GM12878 (cell line): ENCODE measurements at regions not wholly inside any gene's neighbourhood (a gene's known extent, or its start where the extent isn't known, plus 50 kb on each side); places are given as distances from the start of the nearest gene placed in this dataset.

Experiments used
- ATAC-seq: fragments of 200-7000 bp; cut with Tn5 transposase; 3 replicates; pipeline ENCODE4 v1.9.1; 2020; ENCODE audit warnings: mild to moderate bottlenecking, moderate library complexity
- BruUV-seq: library from RNA; stranded (reverse); fragments of 400-500 nt; replicated peaks from 2 replicates; lab custom pipeline; 2021; lab: Mats Ljungman, UMichigan
- CTCF ChIA-PET: fragments of 300-600 bp; sonication (Branson Sonifier 250); formaldehyde crosslinking; extraction: SDS; loops from one replicate; lab custom pipeline; 2021; ENCODE audit warnings: inconsistent platforms; lab: Yijun Ruan, JAX
- POLR2A ChIA-PET: fragments of 350-600 bp; formaldehyde crosslinking; extraction: SDS; loops from one replicate; lab custom pipeline; 2021; ENCODE audit warnings: inconsistent platforms; lab: Charles Lee
- RAD21 ChIA-PET: fragments of 300-600 bp; sonication (Branson Sonifier 250); formaldehyde crosslinking; loops from one replicate; lab custom pipeline; 2023; ENCODE audit warnings: antibody characterized with exemption; ENCODE audit not compliant: unreplicated experiment; lab: Charles Lee
- SMC1A ChIA-PET: fragments of 300-600 bp; sonication (Branson Sonifier 250); formaldehyde crosslinking; loops from one replicate; lab custom pipeline; 2023; ENCODE audit not compliant: unreplicated experiment, uncharacterized antibody; lab: Charles Lee
- DNase-seq: peaks from one replicate; pipeline ENCODE4 v3.0.0-alpha.2; 2011; ENCODE audit warnings: low read depth, low spot score
- FAIRE-seq: peaks from 3 replicates; lab custom pipeline; 2011; peaks lifted over from hg19 to GRCh38; lab: Jason Lieb, UNC
- H2AFZ ChIP-seq: 2 replicates; pipeline ENCODE4 v1.6.0; 2011; ENCODE audit warnings: low read depth, low read length, control low read depth; ENCODE audit not compliant: control insufficient read depth
- H3K27ac ChIP-seq: 2 replicates; pipeline ENCODE4 v1.5.1; 2011; ENCODE audit warnings: control low read depth; ENCODE audit not compliant: control insufficient read depth, insufficient read depth
- H3K27me3 ChIP-seq, 2 experiments: replicated peaks in 1 of 2; 2 replicates each; pipeline versions ENCODE4 v1.6.0 to v1.6.1; 2011; ENCODE audit warnings: low read length in 1 of 2; ENCODE audit not compliant: control insufficient read depth in 2 of 2, insufficient read depth in 2 of 2
- H3K36me3 ChIP-seq, 2 experiments: 2 replicates each; pipeline ENCODE4 v1.5.1; 2011; ENCODE audit warnings: low read length in 1 of 2; ENCODE audit not compliant: control insufficient read depth in 2 of 2, insufficient read depth in 2 of 2
- H3K4me1 ChIP-seq: 2 replicates; pipeline ENCODE4 v1.6.1; 2011; ENCODE audit warnings: mild to moderate bottlenecking, low read length, moderate library complexity, mixed read lengths; ENCODE audit not compliant: control insufficient read depth, insufficient read depth
- H3K4me2 ChIP-seq: 2 replicates; pipeline ENCODE4 v1.6.0; 2011; ENCODE audit warnings: control low read depth; ENCODE audit not compliant: control insufficient read depth, insufficient read depth
- H3K4me3 ChIP-seq: fragments of 200-600 bp; sonication (generic); 2 replicates; pipeline ENCODE4 v1.5.1; 2016
- H3K79me2 ChIP-seq: 2 replicates; pipeline ENCODE4 v1.6.0; 2011; ENCODE audit warnings: low read length; ENCODE audit not compliant: control insufficient read depth, insufficient read depth
- H3K9ac ChIP-seq: 2 replicates; pipeline ENCODE4 v1.8.0; 2011; ENCODE audit warnings: low read length, control low read depth, mixed read lengths; ENCODE audit not compliant: control insufficient read depth, insufficient read depth
- H3K9me3 ChIP-seq: replicated peaks from 3 replicates; pipeline ENCODE4 v1.5.1; 2011; ENCODE audit warnings: mild to moderate bottlenecking, low read length; ENCODE audit not compliant: control insufficient read depth, insufficient read depth
- H4K20me1 ChIP-seq: 2 replicates; pipeline ENCODE4 v1.6.0; 2011; ENCODE audit not compliant: control insufficient read depth, insufficient read depth
- CBX5 ChIP-seq: sonication (generic); IDR thresholded peaks from 2 replicates; pipeline ENCODE4 v1.6.1; 2016; ENCODE audit warnings: low read depth, moderate library complexity, mild to moderate bottlenecking, inconsistent platforms
- EP300 ChIP-seq, 2 experiments: fragments of 150-350 bp in 1 of 2; IDR thresholded peaks; 2 replicates each; pipeline ENCODE4 v1.6.1; 2011 to 2012; ENCODE audit warnings: low read depth in 2 of 2, low read length in 2 of 2, borderline replicate concordance in 1 of 2, improper control_type of control experiment in 1 of 2, inconsistent platforms in 1 of 2; ENCODE audit not compliant: control insufficient read depth in 1 of 2
- NFIC ChIP-seq: IDR thresholded peaks from 2 replicates; pipeline ENCODE4 v1.6.1; 2012; ENCODE audit warnings: low read depth, mild to moderate bottlenecking, inconsistent platforms, low read length, moderate library complexity
- PBX3 ChIP-seq: IDR thresholded peaks from 2 replicates; pipeline ENCODE4 v1.6.1; 2011; ENCODE audit warnings: mild to moderate bottlenecking, low read depth, low read length, moderate library complexity; ENCODE audit not compliant: insufficient replicate concordance
- POLR2A ChIP-seq: IDR thresholded peaks from 2 replicates; pipeline ENCODE4 v1.6.1; 2011; ENCODE audit warnings: low read depth, mild to moderate bottlenecking, low read length
- POU2F2 ChIP-seq: IDR thresholded peaks from 3 replicates; pipeline ENCODE4 v1.6.1; 2011; ENCODE audit warnings: low read depth, mild to moderate bottlenecking, low read length, borderline replicate concordance
- PRDM15 ChIP-seq: fragments of 450-650 bp; formaldehyde crosslinking; IDR thresholded peaks from 2 replicates; pipeline ENCODE4 v1.4.0; 2020; ENCODE audit warnings: mild to moderate bottlenecking, moderate library complexity
- RELA ChIP-seq: fragments of 450-650 bp; IDR thresholded peaks from 2 replicates; pipeline ENCODE4 v1.8.0; 2014; ENCODE audit warnings: borderline replicate concordance; ENCODE audit not compliant: partially characterized antibody
- RELB ChIP-seq: fragments of 450-650 bp; IDR thresholded peaks from 2 replicates; pipeline ENCODE4 v1.6.1; 2017; ENCODE audit warnings: low read depth, mild to moderate bottlenecking, moderate library complexity
- SMAD1 ChIP-seq: fragments of 450-650 bp; IDR thresholded peaks from 2 replicates; pipeline ENCODE4 v1.6.1; 2018; ENCODE audit warnings: mild to moderate bottlenecking, low read depth; ENCODE audit not compliant: partially characterized antibody
- SMC3 ChIP-seq: IDR thresholded peaks from 2 replicates; pipeline ENCODE4 v1.6.1; 2011; ENCODE audit warnings: low read length, improper control_type of control experiment, borderline replicate concordance
- SRF ChIP-seq, 2 experiments: IDR thresholded peaks; 2 replicates each; pipeline ENCODE4 v1.6.1; 2011; ENCODE audit warnings: low read depth in 2 of 2, low read length in 2 of 2, mild to moderate bottlenecking in 1 of 2, moderate library complexity in 1 of 2
- STAT1 ChIP-seq: fragments of 450-650 bp; conservative IDR thresholded peaks from 2 replicates; pipeline ENCODE4 v1.6.1; 2014; ENCODE audit warnings: antibody characterized with exemption, mild to moderate bottlenecking
- SUZ12 ChIP-seq: fragments of 200-600 bp; sonication (generic); IDR thresholded peaks from one replicate; pipeline ENCODE4 v1.6.1; 2018; ENCODE audit warnings: antibody characterized with exemption, mild to moderate bottlenecking; ENCODE audit not compliant: unreplicated experiment
- TCF12 ChIP-seq: IDR thresholded peaks from 2 replicates; pipeline ENCODE4 v1.6.1; 2011; ENCODE audit warnings: low read depth, mild to moderate bottlenecking, low read length
- ZNF217 ChIP-seq: fragments of 450-650 bp; IDR thresholded peaks from 2 replicates; pipeline ENCODE4 v1.6.1; 2017; ENCODE audit warnings: antibody characterized with exemption, mild to moderate bottlenecking
- WGBS: methylation state at CpG from one replicate; pipeline ENCODE4 v1.1.6; 2016; ENCODE audit warnings: low lambda C conversion rate; ENCODE audit not compliant: insufficient replicate concordance, insufficient coverage; ENCODE audit errors: missing lambda C conversion rate; 5-methylcytosine and 5-hydroxymethylcytosine counted together
- in situ Hi-C: fragments of 300-500 bp; cut with MboI; formaldehyde crosslinking; loops from 9 replicates; pipeline ENCODE4 v1.14.3; 2018; ENCODE audit warnings: mixed read lengths
- intact Hi-C: fragments of 100-400 bp; cut with micrococcal nuclease; formaldehyde crosslinking; loops from one replicate; pipeline ENCODE4 v1.14.2; 2022; ENCODE audit not compliant: unreplicated experiment

GRCh38 chr6:78492351-78493017, 374.9 kb upstream of the IRAK1BP1 start:
- no peaks in the 10 kb centered on the region for H4K20me1 ChIP-seq
- no peaks in the 10 kb centered on the region for H3K36me3 ChIP-seq
- H3K4me1 ChIP-seq: no peaks in the 10 kb centered on the region
- no peaks in the 10 kb centered on the region for H3K27me3 ChIP-seq
- WGBS: 0% methylated on average over 4 of the region's 4 CpGs
- H3K4me2 ChIP-seq: no peak overlapping the region
- ChIA-PET RAD21 (no interaction called here), POLR2A (no interaction called here), SMC1A (interaction anchor here (0.9 to 1.0 kb wide), 2 partner anchors 13 to 40 kb away, joined by 3 read pairs; no protein-coding TSS in a partner anchor), CTCF (no interaction called here)
- ATAC-seq (no peak), DNase-seq (no peak), FAIRE-seq (no peak)
- H3K9me3 ChIP-seq: no peaks in the 10 kb centered on the region
- in situ Hi-C loops: no loop called here
- H3K27ac ChIP-seq: no peak overlapping the region
- no peak overlapping the region for H3K9ac ChIP-seq
- no peaks in the 10 kb centered on the region for H3K79me2 ChIP-seq
- no TSS peak for BruUV-seq
- H3K4me3 ChIP-seq: no peak overlapping the region
- intact Hi-C loops: no loop called here
- TF ChIP-seq PBX3 (no peak), POLR2A (no peak), EP300 (IDR thresholded peaks at IDR 0.05; ENCODE audit: borderline replicate concordance in 1 of 2, control insufficient read depth in 1 of 2, low read depth in 2 of 2, low read length in 2 of 2) (no peak), RELA (no peak), NFIC (no peak), RELB (no peak), STAT1 (no peak), SRF (IDR thresholded peaks at IDR 0.05; ENCODE audit: low read depth in 2 of 2, low read length in 2 of 2) (no peak), SUZ12 (no peak), POU2F2 (no peak), SMAD1 (no peak), PRDM15 (CRISPR knock-in tag) (no peak), SMC3 (no peak), TCF12 (no peak), CBX5 (no peak), ZNF217 (no peak)
- no peak overlapping the region for H2AFZ ChIP-seq
